GM18498 (cell line): ENCODE measurements at regions not wholly inside any gene's neighbourhood (a gene's known extent, or its start where the extent isn't known, plus 50 kb on each side); places are given as distances from the start of the nearest gene placed in this dataset.
A peak's percentile ranks its signal among the peaks of the same experiment; 100 is the strongest.

Experiments
- ATAC-seq: cut with Tn5 transposase; IDR thresholded peaks from one replicate; pipeline ENCODE4 v1.9.1; 2021; ENCODE audit warnings: mild to moderate bottlenecking, moderate library complexity; ENCODE audit not compliant: unreplicated experiment

DNA sequence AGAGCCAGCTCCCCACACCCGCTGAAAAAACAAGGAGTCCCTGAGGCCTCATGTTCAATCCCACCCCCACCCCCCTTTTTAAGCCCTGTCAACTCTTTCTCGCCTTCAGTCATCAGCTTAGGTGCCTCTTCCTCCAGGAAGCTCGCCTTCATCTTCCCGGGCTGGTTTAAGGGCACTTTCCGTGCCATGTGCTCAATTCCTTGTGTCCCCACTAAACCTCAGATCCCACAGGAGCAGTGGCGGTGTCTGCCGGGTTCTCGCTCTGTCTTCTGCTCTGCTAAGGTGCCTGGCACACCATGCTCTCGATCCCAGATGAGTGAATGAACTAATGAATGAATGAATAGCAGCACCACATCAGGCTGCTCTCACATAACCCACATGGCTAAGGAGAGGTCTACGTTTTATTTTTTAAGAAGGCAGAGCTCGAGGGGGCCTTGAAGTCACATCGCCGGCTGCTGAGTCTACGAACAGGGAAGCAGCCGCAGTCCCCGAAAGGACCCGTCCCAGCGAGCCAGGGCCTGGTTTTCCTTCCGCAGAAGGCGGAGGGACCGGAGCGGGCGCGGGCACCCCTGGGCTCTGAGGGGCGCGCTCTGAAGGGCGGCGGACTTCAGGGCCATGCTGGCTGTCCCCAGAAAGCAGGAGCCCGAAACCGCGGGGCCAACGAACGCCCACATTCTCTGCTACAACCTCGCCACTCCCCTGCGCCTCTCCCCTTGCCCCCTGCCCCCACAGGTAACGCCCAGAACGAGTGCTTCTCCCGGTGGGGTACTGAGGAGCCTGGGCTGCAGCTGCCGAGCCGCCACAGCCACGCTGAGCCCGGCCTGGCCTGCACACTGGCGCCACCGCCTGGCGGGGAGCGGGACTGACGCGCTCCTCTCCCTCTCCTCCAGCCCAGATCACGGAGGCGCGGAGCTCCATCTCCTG lies 73.4 kb upstream of the KCNMA1 start:
- peak; percentile 93 for ATAC-seq

DNA sequence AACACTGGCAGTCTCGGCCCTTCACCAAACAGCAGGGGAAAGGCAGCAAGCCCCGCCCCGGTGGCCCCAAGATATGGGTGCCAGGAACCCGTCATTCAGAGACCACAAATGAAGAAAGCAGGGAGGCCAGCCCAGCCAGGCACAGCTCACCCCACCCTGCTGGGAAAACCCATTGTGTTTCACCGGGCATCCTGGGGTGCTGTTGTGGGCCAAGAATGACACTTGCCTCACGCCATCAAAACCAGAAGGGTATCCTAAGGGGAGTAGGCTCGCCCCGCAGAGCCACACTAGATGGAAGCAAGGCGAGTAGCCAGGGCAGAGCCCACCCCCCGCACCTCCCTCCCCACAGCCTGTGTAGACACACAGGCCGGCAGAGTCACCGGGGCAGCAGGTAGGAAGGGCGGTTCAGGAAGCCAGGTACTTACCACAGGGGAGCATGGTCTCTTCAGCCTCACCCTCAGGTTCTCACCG lies 72.5 kb upstream of the KCNMA1 start:
- peak; percentile 42 for ATAC-seq

DNA sequence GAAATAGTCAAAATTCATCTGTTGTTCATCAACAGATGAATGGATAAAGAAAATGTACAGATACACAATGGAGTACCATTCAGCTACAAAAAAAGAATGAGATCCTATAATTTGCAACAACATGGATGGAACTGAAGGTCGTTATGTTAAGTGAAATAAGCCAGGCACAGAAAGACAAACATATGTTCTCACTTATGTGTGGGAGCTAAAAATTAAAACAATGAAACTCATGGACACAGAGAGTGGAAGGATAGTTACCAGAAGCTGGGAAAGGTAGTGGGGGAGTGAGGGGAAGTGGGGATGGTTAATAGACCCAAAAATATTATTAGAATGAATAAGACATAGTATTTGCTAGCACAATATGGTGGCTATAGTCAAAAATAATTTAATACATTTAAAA lies 70.0 kb upstream of the KCNMA1 start:
- no peak for ATAC-seq

DNA sequence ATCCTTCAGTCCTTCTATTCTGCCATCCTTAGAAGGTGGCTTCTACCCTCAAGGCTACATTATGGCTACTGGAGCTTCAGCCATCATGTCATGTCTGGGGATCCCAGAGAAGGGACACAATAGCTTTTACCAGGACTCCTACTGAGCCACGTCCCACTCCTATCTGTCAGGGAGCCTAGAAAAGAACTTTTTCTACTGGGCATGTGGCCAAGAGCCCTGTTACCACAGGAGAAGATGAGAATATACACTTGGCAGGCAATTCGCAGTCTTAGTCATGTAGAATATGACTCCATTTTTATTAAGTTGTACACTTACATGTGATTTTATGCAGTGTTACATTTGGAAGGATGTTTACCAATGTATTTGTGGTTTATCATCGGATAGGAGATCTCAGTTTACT lies 64.6 kb upstream of the KCNMA1 start:
- ATAC-seq = peak; percentile 62

DNA sequence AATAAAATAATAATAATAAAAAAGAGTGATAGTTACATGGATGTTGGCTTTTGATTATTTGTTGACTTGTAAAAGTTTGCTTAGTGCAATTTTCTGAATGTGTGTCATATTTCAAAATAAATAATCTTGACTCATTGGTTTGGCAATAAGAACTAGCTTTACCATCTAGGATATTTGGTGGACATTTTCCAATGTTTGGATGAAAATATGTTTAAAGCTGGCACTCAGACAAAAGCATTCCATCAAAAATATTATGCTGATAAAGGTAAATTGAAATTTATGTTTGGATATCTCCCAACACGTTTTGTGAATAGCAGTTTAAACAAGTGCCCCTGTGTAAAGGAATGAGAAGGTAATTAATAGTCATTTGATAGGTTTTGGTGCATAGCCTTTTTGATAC lies 62.5 kb upstream of the KCNMA1 start:
- no peak for ATAC-seq

DNA sequence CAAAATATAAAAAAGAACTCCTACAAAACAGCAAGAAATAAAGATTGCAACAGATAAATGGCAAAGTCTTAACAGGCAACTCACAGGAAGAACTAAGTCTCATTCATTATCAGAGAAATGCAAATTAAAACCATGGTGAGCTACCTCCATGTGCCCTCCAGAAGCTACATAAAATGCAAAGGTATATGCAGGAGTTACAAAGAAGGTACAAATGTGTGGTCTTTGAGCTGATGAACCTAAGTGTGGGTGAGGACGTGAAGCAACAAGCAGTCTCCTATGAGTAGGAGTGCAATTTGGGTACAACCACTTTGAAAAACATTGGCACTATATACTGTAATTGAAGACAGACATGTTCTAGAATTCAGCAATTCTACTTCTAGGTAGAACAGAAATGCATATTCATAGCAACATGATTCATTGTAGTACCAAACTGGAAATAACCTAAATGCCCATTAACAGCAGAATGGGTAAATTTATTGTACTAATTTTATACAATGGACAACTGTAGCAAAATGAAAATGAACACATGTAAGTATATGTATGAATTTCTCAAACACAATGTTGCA lies 61.6 kb upstream of the KCNMA1 start:
- ATAC-seq = no peak

DNA sequence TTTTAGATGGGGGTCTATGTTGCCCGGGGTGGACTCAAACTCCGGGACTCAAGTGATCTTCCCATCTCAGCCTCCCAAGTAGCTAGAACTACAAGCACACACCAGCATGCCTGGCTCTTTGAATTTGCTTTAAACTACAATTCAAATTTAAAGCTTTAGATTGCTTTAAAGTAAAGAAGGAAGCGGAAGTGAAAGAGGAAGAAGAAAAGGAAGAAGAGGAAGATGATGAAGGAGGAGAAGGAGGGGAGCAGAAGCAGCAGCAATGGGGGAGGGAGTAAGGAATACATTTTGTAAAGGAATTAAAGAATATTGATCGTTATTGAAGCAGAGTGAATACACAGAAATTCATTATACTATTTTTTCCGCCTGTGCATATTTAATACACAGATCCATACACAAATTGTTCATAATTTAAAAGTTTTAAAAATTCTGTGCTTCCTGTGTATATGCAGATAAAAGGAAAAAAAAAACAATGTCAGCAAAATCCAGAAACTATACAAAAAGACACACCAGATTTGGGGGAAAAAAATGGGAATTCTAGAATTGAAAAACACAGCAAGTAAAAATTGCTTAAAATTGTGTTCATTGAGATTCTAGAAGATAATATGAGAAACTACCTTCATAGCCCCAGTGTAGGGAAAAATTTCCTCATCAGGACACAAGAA lies 60.8 kb upstream of the KCNMA1 start:
- ATAC-seq = no peak

DNA sequence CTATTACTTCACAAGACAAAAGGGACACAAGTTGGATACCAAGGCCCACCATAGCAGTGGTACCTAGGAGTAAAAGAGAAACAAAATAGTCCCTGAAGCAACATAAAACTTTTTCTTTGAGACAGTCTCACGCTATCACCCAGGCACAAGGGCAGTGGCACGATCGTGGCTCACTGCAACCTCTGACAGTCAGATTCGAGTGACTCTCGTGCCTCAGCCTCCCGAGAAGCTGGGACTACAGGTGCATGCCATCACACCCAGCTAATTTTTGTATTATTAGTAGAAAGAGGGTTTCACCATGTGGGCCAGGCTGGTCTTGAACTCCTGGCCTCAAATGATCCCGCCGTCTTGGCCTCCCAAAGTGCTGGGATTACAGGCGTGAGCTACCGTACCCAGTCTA lies 59.0 kb upstream of the KCNMA1 start:
- ATAC-seq = no peak

DNA sequence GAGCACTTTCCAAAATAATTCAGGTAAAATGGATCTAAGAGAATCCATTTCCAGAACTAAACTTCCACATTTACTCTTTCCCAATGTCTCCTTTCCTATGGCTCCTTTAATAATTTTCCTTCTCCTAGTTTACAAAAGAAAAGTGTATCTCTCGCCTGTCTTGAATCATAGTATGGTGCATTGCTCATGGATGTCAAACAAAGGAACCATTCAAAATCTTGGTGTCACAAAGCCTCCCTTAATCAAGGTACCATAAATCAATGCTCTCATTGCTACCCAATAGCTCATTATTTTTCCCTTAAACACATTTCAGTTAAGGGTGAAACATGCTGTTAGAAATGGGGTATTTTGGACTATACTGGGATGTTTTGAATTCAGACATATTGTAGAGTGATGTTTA lies 57.6 kb upstream of the KCNMA1 start:
- ATAC-seq = no peak

DNA sequence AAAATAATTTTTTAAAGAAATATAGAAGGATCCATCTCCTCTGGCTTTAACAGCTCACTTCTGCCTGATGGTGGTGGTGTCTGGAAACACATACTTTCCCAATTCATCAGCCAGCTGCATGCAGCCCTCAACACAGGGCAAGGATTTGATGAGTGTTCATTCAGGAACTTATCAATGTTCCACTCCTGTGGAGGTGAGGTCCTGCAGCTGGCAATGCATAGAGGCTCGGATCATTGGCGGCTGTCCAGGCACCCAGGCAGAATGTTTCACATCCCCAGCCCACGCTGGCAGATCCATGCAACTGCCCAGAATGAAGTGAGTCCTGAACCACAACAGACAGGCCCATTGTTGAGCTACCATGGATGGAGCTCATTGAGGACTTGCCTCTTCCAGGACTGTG lies 55.2 kb upstream of the KCNMA1 start:
- no peak for ATAC-seq

DNA sequence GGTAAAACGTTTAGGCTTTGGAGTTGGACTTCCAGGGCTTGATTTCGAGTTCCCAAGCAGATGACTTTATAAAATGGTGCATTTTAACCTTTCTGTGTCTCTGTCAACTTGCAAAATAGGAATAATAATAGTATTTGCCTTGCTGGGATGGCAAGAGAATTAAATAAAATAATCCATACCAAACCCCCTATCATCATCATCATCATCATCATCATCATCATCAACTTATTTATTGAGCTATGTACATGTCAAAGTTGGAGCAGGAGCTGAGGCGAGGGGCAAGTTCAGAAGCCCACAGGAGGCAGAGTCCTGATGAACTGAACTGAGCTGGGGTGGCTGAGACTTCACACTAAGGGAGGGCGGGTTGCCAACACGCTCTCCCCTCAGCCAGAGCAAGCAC lies 51.7 kb upstream of the KCNMA1 start:
- ATAC-seq = no peak

DNA sequence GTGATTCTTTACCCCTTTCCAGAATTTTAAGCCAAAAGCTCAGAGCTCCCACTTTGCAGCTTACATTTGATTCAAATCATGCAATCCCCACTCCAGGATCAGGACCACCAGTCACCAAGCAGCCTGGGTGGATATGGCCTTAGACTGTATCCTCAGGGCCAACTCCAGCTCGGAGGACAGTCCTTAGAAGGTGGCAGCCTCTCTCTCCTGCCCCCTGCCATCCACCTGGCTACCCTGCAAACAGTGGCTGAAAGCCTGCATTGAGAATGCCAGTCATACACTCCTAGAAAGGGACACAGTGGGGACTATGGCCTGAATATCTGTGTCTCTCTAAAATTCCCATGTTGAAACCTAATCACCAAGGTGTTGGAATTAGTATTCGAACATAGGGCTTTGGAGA lies 50.0 kb upstream of the KCNMA1 start:
- ATAC-seq = no peak
